ENCODE measurements at regions not wholly inside any gene's neighbourhood (a gene's known extent, or its start where the extent isn't known, plus 50 kb on each side); places are given as distances from the start of the nearest gene placed in this dataset.
"Not testable (repeated sequence)": the region's sequence is repeated elsewhere in the genome, so short reads cannot be mapped to it uniquely, and the experiment has no call there.

- TF ChIP-seq MAX (IDR thresholded peaks at IDR 0.05; ENCODE audit: low read depth, low read length); CTCF (IDR thresholded peaks at IDR 0.05; ENCODE audit: low read depth, low read length); POLR2A (IDR thresholded peaks at IDR 0.05; ENCODE audit: extremely low read depth, insufficient read length); MYC (IDR thresholded peaks at IDR 0.05; ENCODE audit: low read depth, low read length): not testable (repeated sequence)
Measured at GRCh38 chr1:146522812-146523211, 294.0 kb upstream of the NOTCH2NLA start.
